GM12878 (cell line): ENCODE measurements at regions not wholly inside any gene's neighbourhood (a gene's known extent, or its start where the extent isn't known, plus 50 kb on each side); places are given as distances from the start of the nearest gene placed in this dataset.
A peak's percentile ranks its signal among the peaks of the same experiment; 100 is the strongest.

Experiments used
- ATAC-seq: fragments of 200-7000 bp; cut with Tn5 transposase; 3 replicates; pipeline ENCODE4 v1.9.1; 2020; ENCODE audit warnings: mild to moderate bottlenecking, moderate library complexity
- BruUV-seq: library from RNA; stranded (reverse); fragments of 400-500 nt; replicated peaks from 2 replicates; lab custom pipeline; 2021; lab: Mats Ljungman, UMichigan
- CTCF ChIA-PET: fragments of 300-600 bp; sonication (Branson Sonifier 250); formaldehyde crosslinking; extraction: SDS; loops from one replicate; lab custom pipeline; 2021; ENCODE audit warnings: inconsistent platforms; lab: Yijun Ruan, JAX
- POLR2A ChIA-PET: fragments of 350-600 bp; formaldehyde crosslinking; extraction: SDS; loops from one replicate; lab custom pipeline; 2021; ENCODE audit warnings: inconsistent platforms; lab: Charles Lee
- RAD21 ChIA-PET: fragments of 300-600 bp; sonication (Branson Sonifier 250); formaldehyde crosslinking; loops from one replicate; lab custom pipeline; 2023; ENCODE audit warnings: antibody characterized with exemption; ENCODE audit not compliant: unreplicated experiment; lab: Charles Lee
- SMC1A ChIA-PET: fragments of 300-600 bp; sonication (Branson Sonifier 250); formaldehyde crosslinking; loops from one replicate; lab custom pipeline; 2023; ENCODE audit not compliant: unreplicated experiment, uncharacterized antibody; lab: Charles Lee
- DNase-seq: peaks from one replicate; pipeline ENCODE4 v3.0.0-alpha.2; 2011; ENCODE audit warnings: low read depth, low spot score
- FAIRE-seq: peaks from 3 replicates; lab custom pipeline; 2011; peaks lifted over from hg19 to GRCh38; lab: Jason Lieb, UNC
- H2AFZ ChIP-seq: 2 replicates; pipeline ENCODE4 v1.6.0; 2011; ENCODE audit warnings: low read depth, low read length, control low read depth; ENCODE audit not compliant: control insufficient read depth
- H3K27ac ChIP-seq: 2 replicates; pipeline ENCODE4 v1.5.1; 2011; ENCODE audit warnings: control low read depth; ENCODE audit not compliant: control insufficient read depth, insufficient read depth
- H3K27me3 ChIP-seq, 2 experiments: replicated peaks in 1 of 2; 2 replicates each; pipeline versions ENCODE4 v1.6.0 to v1.6.1; 2011; ENCODE audit warnings: low read length in 1 of 2; ENCODE audit not compliant: control insufficient read depth in 2 of 2, insufficient read depth in 2 of 2
- H3K36me3 ChIP-seq, 2 experiments: 2 replicates each; pipeline ENCODE4 v1.5.1; 2011; ENCODE audit warnings: low read length in 1 of 2; ENCODE audit not compliant: control insufficient read depth in 2 of 2, insufficient read depth in 2 of 2
- H3K4me1 ChIP-seq: 2 replicates; pipeline ENCODE4 v1.6.1; 2011; ENCODE audit warnings: mild to moderate bottlenecking, low read length, moderate library complexity, mixed read lengths; ENCODE audit not compliant: control insufficient read depth, insufficient read depth
- H3K4me2 ChIP-seq: 2 replicates; pipeline ENCODE4 v1.6.0; 2011; ENCODE audit warnings: control low read depth; ENCODE audit not compliant: control insufficient read depth, insufficient read depth
- H3K4me3 ChIP-seq: fragments of 200-600 bp; sonication (generic); 2 replicates; pipeline ENCODE4 v1.5.1; 2016
- H3K79me2 ChIP-seq: 2 replicates; pipeline ENCODE4 v1.6.0; 2011; ENCODE audit warnings: low read length; ENCODE audit not compliant: control insufficient read depth, insufficient read depth
- H3K9ac ChIP-seq: 2 replicates; pipeline ENCODE4 v1.8.0; 2011; ENCODE audit warnings: low read length, control low read depth, mixed read lengths; ENCODE audit not compliant: control insufficient read depth, insufficient read depth
- H3K9me3 ChIP-seq: replicated peaks from 3 replicates; pipeline ENCODE4 v1.5.1; 2011; ENCODE audit warnings: mild to moderate bottlenecking, low read length; ENCODE audit not compliant: control insufficient read depth, insufficient read depth
- H4K20me1 ChIP-seq: 2 replicates; pipeline ENCODE4 v1.6.0; 2011; ENCODE audit not compliant: control insufficient read depth, insufficient read depth
- CBFB ChIP-seq: IDR thresholded peaks from 2 replicates; pipeline ENCODE4 v1.6.1; 2016; ENCODE audit warnings: antibody characterized with exemption, low read depth
- CHD1 ChIP-seq: IDR thresholded peaks from 2 replicates; pipeline ENCODE4 v1.6.1; 2012; ENCODE audit warnings: low read depth, low read length, improper control_type of control experiment
- EZH2 ChIP-seq: IDR thresholded peaks from 2 replicates; pipeline ENCODE4 v1.6.1; 2012; ENCODE audit warnings: low read depth, mild to moderate bottlenecking, control low read depth, inconsistent platforms, low read length, borderline replicate concordance; ENCODE audit not compliant: control insufficient read depth
- FOXM1 ChIP-seq: IDR thresholded peaks from 2 replicates; pipeline ENCODE4 v1.6.1; 2012; ENCODE audit warnings: low read depth, mild to moderate bottlenecking, inconsistent platforms, low read length, moderate library complexity
- GATAD2B ChIP-seq: fragments of 450-650 bp; conservative IDR thresholded peaks from 2 replicates; pipeline ENCODE4 v1.6.1; 2017; ENCODE audit warnings: low read depth, mild to moderate bottlenecking, moderate library complexity
- MTA2 ChIP-seq: fragments of 450-650 bp; IDR thresholded peaks from 2 replicates; pipeline ENCODE4 v1.6.1; 2016; ENCODE audit warnings: low read depth, mild to moderate bottlenecking, moderate library complexity
- SIX5 ChIP-seq: IDR thresholded peaks from 2 replicates; pipeline ENCODE4 v1.6.1; 2011; ENCODE audit warnings: mild to moderate bottlenecking, low read depth, low read length, moderate library complexity; ENCODE audit not compliant: severe bottlenecking
- SMC3 ChIP-seq: IDR thresholded peaks from 2 replicates; pipeline ENCODE4 v1.6.1; 2011; ENCODE audit warnings: low read length, improper control_type of control experiment, borderline replicate concordance
- YY1 ChIP-seq: IDR thresholded peaks from 2 replicates; pipeline ENCODE4 v1.6.1; 2011; ENCODE audit warnings: low read depth, mild to moderate bottlenecking, low read length
- WGBS: methylation state at CpG from one replicate; pipeline ENCODE4 v1.1.6; 2016; ENCODE audit warnings: low lambda C conversion rate; ENCODE audit not compliant: insufficient replicate concordance, insufficient coverage; ENCODE audit errors: missing lambda C conversion rate; 5-methylcytosine and 5-hydroxymethylcytosine counted together
- in situ Hi-C: fragments of 300-500 bp; cut with MboI; formaldehyde crosslinking; loops from 9 replicates; pipeline ENCODE4 v1.14.3; 2018; ENCODE audit warnings: mixed read lengths
- intact Hi-C: fragments of 100-400 bp; cut with micrococcal nuclease; formaldehyde crosslinking; loops from one replicate; pipeline ENCODE4 v1.14.2; 2022; ENCODE audit not compliant: unreplicated experiment
- TF ChIP-seq, protein P1 (sequence below): fragments of 450-650 bp; IDR thresholded peaks from 2 replicates; pipeline ENCODE4 v1.6.1; 2018; ENCODE audit warnings: borderline replicate concordance, mild to moderate bottlenecking; ENCODE audit not compliant: partially characterized antibody

DNA sequence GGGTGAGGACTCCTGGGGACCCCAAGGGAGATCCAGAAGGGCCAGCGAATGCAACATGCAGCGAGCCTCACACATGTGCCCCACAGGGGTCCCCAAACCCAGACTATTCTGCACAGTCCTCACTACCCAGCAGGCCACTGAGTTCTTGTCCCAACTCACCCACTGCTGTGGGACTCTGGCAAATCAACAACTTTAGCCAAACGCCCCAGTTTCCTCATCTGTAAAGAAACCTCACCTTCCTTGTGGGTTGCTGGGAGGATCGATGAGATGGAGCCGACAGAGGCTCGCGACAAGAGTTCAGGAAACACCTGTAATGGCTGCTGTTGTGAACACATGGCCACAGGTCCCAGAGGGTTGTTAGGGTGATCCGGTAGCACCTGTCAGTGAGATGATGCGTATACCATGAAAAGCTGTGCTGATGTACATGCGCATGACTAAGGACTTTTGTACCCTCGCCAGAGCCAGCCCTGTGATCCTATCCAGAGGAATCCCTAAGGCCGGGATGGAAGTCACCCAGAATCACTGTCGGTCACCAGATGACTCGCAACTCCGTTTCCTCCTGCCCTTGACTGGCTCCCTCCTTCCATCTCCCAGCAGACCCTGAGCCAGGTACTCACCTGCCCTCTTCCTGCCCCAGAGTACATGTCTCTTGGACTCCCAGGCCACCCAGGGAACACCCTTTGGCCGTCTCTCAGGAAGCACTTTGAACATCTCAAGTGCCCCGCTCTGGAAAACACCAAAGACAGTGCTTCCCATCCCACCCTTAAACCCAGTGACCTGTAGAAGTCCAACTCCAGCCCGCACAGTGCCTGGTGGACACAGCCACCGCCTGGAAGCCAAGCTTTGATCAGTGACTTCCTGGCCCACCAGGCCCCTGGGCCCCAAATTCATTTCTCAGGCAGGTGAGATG, 103.3 kb upstream of the ID2 start:
- Histone ChIP-seq H2AFZ (no peak overlapping the region), H3K9ac (no peak overlapping the region), H3K27me3 (no peaks in the 10 kb centered on the region), H3K79me2 (no peaks in the 10 kb centered on the region), H3K9me3 (no peaks in the 10 kb centered on the region), H4K20me1 (no peaks in the 10 kb centered on the region), H3K27ac (no peak overlapping the region), H3K4me2 (no peak overlapping the region), H3K4me1 (peaks cover 39% of the 10 kb centered on the region), H3K36me3 (no peaks in the 10 kb centered on the region), H3K4me3 (no peak overlapping the region)
- RAD21 ChIA-PET, result interaction anchor here (1.4 to 8.9 kb wide), 2 partner anchors 19 to 102 kb away, joined by 3 to 76 read pairs; partner anchors contain the start of gene ID2
- no TSS peak for BruUV-seq
- no peak for ATAC-seq
- DNase-seq, result no peak
- FAIRE-seq, result no peak
- CTCF ChIA-PET, result interaction anchor here (1.0 kb wide), 1 partner anchor 93 kb away, joined by 3 read pairs; no protein-coding TSS in a partner anchor
- intact Hi-C loops (loop anchor here (5.0 kb wide), 1 partner anchor 51 kb away; no protein-coding TSS in a partner anchor), in situ Hi-C loops (no loop called here)
- POLR2A ChIA-PET, result no interaction called here
- WGBS, result 42% methylated on average over 19 of the region's 19 CpGs
- TF ChIP-seq YY1, result 0 out of 2 replicates have a peak, but pooled peaks have one; percentile 39
- TF ChIP-seq GATAD2B, result no peak
- SMC1A ChIA-PET, result interaction anchor here (1.1 to 2.3 kb wide), 3 partner anchors 29 to 103 kb away, joined by 3 to 15 read pairs (median 3); partner anchors contain the start of gene ID2

DNA sequence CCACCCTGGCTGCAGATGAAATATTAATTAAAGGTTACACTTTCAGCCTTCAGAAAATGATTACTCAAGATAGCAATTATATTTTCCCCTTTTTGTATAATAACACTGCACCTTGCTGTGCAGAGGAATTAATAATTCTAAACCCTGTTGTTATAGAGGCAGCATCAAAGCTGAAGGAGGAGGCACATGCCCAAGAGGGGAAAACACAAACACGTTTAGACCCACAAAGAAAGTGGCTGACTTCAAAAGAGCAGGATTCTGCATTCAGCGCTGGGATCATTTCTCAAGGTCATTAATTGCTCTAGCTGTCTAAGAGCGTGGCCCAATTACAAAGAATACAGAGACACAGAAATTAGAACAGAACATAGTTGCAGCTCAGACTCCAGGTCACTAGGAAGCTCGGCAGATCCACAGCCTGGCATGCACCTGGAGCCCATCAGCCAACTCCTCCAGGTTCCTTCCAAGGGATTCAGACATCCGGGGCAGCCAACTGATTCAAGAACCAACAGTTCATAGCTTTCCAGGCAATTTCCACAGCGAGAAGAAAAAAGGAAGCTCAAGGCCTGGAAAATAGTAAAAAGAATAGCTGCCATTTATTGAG, 102.3 kb upstream of the ID2 start:
- ChIA-PET SMC1A (interaction anchor here (0.6 to 2.3 kb wide), 8 partner anchors 12 to 164 kb away, joined by 3 to 15 read pairs (median 3); partner anchors contain the start of gene ID2), CTCF (interaction anchor here (1.0 kb wide), 1 partner anchor 94 kb away, joined by 3 read pairs; no protein-coding TSS in a partner anchor), RAD21 (interaction anchor here (1.4 to 8.9 kb wide), 3 partner anchors 20 to 101 kb away, joined by 3 to 76 read pairs (median 8); partner anchors contain the start of gene ID2), POLR2A (interaction anchor here (1.1 kb wide), 2 partner anchors 25 to 102 kb away, joined by 3 read pairs; partner anchors contain the start of gene ID2)
- Histone ChIP-seq H3K36me3 (no peaks in the 10 kb centered on the region), H2AFZ (no peak overlapping the region), H3K27me3 (no peaks in the 10 kb centered on the region), H3K9ac (no peak overlapping the region), H3K79me2 (no peaks in the 10 kb centered on the region), H3K27ac (no peak overlapping the region), H4K20me1 (no peaks in the 10 kb centered on the region), H3K9me3 (no peaks in the 10 kb centered on the region), H3K4me1 (peaks cover 37% of the 10 kb centered on the region), H3K4me2 (no peak overlapping the region), H3K4me3 (no peak overlapping the region)
- FAIRE-seq (no peak), ATAC-seq (no peak), DNase-seq (no peak)
- intact Hi-C loops (loop anchor here (5.0 kb wide), 1 partner anchor 52 kb away; no protein-coding TSS in a partner anchor), in situ Hi-C loops (no loop called here)
- BruUV-seq, result no TSS peak
- 69% methylated on average over 6 of the region's 6 CpGs for WGBS
- TF ChIP-seq FOXM1 (no peak), EZH2 (no peak), SMC3 (no peak), SIX5 (no peak), CHD1 (no peak), CBFB (no peak), MTA2 (no peak)
- TF ChIP-seq, protein P1, sequence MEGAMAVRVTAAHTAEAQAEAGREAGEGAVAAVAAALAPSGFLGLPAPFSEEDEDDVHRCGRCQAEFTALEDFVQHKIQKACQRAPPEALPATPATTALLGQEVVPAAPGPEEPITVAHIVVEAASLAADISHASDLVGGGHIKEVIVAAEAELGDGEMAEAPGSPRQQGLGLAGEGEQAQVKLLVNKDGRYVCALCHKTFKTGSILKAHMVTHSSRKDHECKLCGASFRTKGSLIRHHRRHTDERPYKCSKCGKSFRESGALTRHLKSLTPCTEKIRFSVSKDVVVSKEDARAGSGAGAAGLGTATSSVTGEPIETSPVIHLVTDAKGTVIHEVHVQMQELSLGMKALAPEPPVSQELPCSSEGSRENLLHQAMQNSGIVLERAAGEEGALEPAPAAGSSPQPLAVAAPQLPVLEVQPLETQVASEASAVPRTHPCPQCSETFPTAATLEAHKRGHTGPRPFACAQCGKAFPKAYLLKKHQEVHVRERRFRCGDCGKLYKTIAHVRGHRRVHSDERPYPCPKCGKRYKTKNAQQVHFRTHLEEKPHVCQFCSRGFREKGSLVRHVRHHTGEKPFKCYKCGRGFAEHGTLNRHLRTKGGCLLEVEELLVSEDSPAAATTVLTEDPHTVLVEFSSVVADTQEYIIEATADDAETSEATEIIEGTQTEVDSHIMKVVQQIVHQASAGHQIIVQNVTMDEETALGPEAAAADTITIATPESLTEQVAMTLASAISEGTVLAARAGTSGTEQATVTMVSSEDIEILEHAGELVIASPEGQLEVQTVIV, result no peak
